ENCODE measurements at regions not wholly inside any gene's neighbourhood (a gene's known extent, or its start where the extent isn't known, plus 50 kb on each side); places are given as distances from the start of the nearest gene placed in this dataset.

DNA sequence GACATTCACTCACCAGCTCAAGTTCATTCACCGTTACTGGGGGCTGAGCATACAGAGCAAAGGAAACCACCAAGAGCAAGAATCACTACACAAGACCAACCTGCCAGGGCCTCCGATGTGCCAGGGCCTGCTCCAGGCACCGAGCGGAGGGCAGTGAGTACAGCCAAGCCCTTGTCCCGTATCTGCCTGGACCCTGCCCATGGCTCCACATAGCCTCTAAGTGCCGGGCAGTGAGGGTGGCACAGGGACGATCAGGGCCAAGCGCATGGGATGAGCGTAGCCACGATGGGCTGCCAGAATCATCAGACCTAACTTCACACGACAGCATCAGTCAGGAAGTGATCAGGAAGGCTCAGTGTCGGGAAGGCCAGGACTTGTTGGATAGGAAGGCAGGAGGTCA is 199.6 kb downstream of the BCL11B start:
- whole genome bisulfite sequencing, 3 donors = 86 to 94% (median 90%) methylated on average over 12 of the region's 12 CpGs
- Histone ChIP-seq H3K4me1 (ENCODE audit: control insufficient read depth in 3 of 3, insufficient read depth in 2 of 3, low read depth in 1 of 3, low read length in 2 of 3) (no peaks in the 10 kb centered on the region), H3K9me3 (ENCODE audit: control insufficient read depth in 2 of 2, insufficient read depth in 1 of 2, low read depth in 1 of 2, low read length in 1 of 2) (peaks cover 0 to 2% of the 10 kb centered on the region in 2 donors), H3K27ac (ENCODE audit: low read depth in 1 of 3, low read length in 2 of 3) (no peak overlapping the region), H3K36me3 (ENCODE audit: control insufficient read depth in 3 of 3, insufficient read depth in 2 of 3, low read depth in 1 of 3, low read length in 3 of 3) (no peaks in the 10 kb centered on the region), H3K27me3 (ENCODE audit: control insufficient read depth in 3 of 3, insufficient read depth in 3 of 3, low read length in 3 of 3) (no peaks in the 10 kb centered on the region), H3K4me3 (ENCODE audit: low read depth in 1 of 3, low read length in 3 of 3) (no peak overlapping the region)
- no peak for FAIRE-seq
- no peak for DNase-seq

DNA sequence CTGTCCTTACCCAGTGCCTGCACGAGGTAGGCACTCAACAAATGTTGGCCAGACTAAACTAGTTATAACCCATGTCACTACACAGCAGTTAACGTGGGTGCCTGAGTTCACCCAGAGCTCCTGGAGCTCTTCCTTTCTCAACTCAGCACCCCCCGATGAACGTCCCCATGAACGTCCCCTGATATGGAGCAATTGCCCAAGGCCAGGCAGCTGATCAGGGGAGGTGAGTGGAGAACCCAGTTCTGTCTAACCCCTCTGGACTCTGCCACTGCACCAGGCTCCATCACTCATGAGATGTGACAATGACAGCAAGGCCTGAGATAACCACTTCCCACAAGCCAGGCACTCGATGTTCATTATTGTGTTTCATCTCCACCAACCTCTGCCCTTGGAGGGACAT is 199.0 kb downstream of the BCL11B start:
- Histone ChIP-seq H3K27me3 (ENCODE audit: control insufficient read depth in 3 of 3, insufficient read depth in 3 of 3, low read length in 3 of 3) (no peaks in the 10 kb centered on the region), H3K27ac (ENCODE audit: low read depth in 1 of 3, low read length in 2 of 3) (no peak overlapping the region), H3K4me3 (ENCODE audit: low read depth in 1 of 3, low read length in 3 of 3) (no peak overlapping the region), H3K9me3 (ENCODE audit: control insufficient read depth in 2 of 2, insufficient read depth in 1 of 2, low read depth in 1 of 2, low read length in 1 of 2) (peaks cover 0 to 2% of the 10 kb centered on the region in 2 donors), H3K4me1 (ENCODE audit: control insufficient read depth in 3 of 3, insufficient read depth in 2 of 3, low read depth in 1 of 3, low read length in 2 of 3) (no peaks in the 10 kb centered on the region), H3K36me3 (ENCODE audit: control insufficient read depth in 3 of 3, insufficient read depth in 2 of 3, low read depth in 1 of 3, low read length in 3 of 3) (no peaks in the 10 kb centered on the region)
- FAIRE-seq (no peak), DNase-seq (no peak)
- WGBS, 3 donors = 83 to 89% (median 83%) methylated on average over 6 of the region's 6 CpGs

DNA sequence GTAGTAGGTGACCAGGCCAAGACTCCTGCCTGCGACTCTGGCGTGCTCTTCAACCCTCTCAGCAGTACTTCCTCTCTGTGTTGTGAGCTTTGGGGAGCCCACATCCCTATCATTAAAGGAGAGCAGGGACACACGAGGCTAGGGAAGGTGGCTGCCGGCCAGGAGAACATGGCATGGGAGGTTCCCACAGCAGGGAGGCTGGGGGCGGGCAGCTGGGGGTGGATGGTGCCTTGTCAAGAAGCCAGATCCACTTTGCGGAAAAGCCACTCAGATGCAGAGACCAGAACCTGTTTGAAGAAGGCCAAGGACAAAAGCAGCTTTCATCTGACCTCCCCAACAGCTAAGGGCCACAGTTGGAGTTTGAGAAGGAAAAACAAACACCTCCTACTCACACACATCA is 198.6 kb downstream of the BCL11B start:
- H3K4me1 ChIP-seq (ENCODE audit: control insufficient read depth in 3 of 3, insufficient read depth in 2 of 3, low read depth in 1 of 3, low read length in 2 of 3) = no peaks in the 10 kb centered on the region
- H3K9me3 ChIP-seq (ENCODE audit: control insufficient read depth in 2 of 2, insufficient read depth in 1 of 2, low read depth in 1 of 2, low read length in 1 of 2) = peaks cover 0 to 2% of the 10 kb centered on the region in 2 donors
- no peaks in the 10 kb centered on the region for H3K27me3 ChIP-seq (ENCODE audit: control insufficient read depth in 3 of 3, insufficient read depth in 3 of 3, low read length in 3 of 3)
- no peak overlapping the region for H3K27ac ChIP-seq (ENCODE audit: low read depth in 1 of 3, low read length in 2 of 3)
- 67 to 77% (median 75%) methylated on average over 6 of the region's 6 CpGs for WGBS, 3 donors
- DNase-seq = no peak
- no peak for FAIRE-seq
- H3K4me3 ChIP-seq (ENCODE audit: low read depth in 1 of 3, low read length in 3 of 3) = no peak overlapping the region
- H3K36me3 ChIP-seq (ENCODE audit: control insufficient read depth in 3 of 3, insufficient read depth in 2 of 3, low read depth in 1 of 3, low read length in 3 of 3) = no peaks in the 10 kb centered on the region

DNA sequence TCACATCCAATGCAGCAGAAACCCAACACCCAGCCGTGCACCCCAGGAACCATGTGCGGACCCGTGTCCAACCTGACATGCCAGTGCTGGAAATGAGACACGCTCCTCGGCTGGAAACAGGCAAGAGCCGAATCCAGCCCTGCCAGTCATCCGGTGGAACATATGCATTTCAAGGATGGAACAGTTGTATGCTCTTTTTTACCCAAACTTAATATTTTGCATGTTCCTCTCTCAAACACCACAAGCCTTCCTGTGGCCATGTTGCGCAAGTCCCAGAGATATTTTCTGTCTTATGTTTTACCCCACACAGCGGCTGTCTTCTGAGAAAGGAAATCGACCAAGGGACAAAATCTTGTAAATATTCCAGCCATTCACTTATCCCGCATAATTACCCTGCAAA is 196.9 kb downstream of the BCL11B start:
- no peak overlapping the region for H3K4me3 ChIP-seq (ENCODE audit: low read depth in 1 of 3, low read length in 3 of 3)
- DNase-seq (no peak), FAIRE-seq (no peak)
- H3K27ac ChIP-seq (ENCODE audit: low read depth in 1 of 3, low read length in 2 of 3) = no peak overlapping the region
- no peaks in the 10 kb centered on the region for H3K27me3 ChIP-seq (ENCODE audit: control insufficient read depth in 3 of 3, insufficient read depth in 3 of 3, low read length in 3 of 3)
- 85 to 91% (median 89%) methylated on average over 11 of the region's 11 CpGs for WGBS, 3 donors
- H3K4me1 ChIP-seq (ENCODE audit: control insufficient read depth in 3 of 3, insufficient read depth in 2 of 3, low read depth in 1 of 3, low read length in 2 of 3) = no peaks in the 10 kb centered on the region
- H3K36me3 ChIP-seq (ENCODE audit: control insufficient read depth in 3 of 3, insufficient read depth in 2 of 3, low read depth in 1 of 3, low read length in 3 of 3) = no peaks in the 10 kb centered on the region
- no peaks in the 10 kb centered on the region for H3K9me3 ChIP-seq (ENCODE audit: control insufficient read depth in 2 of 2, insufficient read depth in 1 of 2, low read depth in 1 of 2, low read length in 1 of 2)

DNA sequence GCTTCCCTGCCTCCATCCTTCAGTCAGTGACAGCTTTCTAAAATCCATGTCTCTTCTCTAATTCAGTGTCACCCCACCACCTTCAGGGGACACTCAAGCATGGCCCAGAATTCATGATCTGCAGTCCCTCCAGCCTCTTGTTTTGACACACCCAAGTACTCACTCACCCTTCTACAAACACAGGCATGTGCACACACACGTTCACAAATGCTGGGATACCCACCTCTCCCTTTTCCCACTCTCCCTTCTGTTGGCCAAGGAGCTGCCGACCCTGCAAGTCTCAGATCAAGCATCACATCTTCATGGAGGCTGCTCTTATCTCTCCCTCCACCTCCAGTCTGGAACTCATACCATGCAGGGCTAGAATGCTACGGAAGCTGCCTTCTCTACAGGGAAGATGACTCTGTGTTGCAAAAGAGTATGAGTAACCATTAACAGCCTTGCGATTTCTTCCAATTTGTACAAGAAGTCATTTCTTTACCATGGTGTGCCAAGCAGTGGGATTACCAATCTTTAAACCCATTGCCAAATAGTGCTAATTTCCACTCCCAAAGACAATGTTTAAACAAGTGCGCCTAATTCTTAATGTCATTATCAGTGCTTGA is 196.1 kb downstream of the BCL11B start:
- Histone ChIP-seq H3K4me3 (ENCODE audit: low read depth in 1 of 3, low read length in 3 of 3) (no peak overlapping the region), H3K27ac (ENCODE audit: low read depth in 1 of 3, low read length in 2 of 3) (no peak overlapping the region), H3K4me1 (ENCODE audit: control insufficient read depth in 3 of 3, insufficient read depth in 2 of 3, low read depth in 1 of 3, low read length in 2 of 3) (no peaks in the 10 kb centered on the region), H3K36me3 (ENCODE audit: control insufficient read depth in 3 of 3, insufficient read depth in 2 of 3, low read depth in 1 of 3, low read length in 3 of 3) (no peaks in the 10 kb centered on the region), H3K9me3 (ENCODE audit: control insufficient read depth in 2 of 2, insufficient read depth in 1 of 2, low read depth in 1 of 2, low read length in 1 of 2) (peaks cover 0 to 4% of the 10 kb centered on the region in 2 donors), H3K27me3 (ENCODE audit: control insufficient read depth in 3 of 3, insufficient read depth in 3 of 3, low read length in 3 of 3) (no peaks in the 10 kb centered on the region)
- DNase-seq = no peak
- no peak for FAIRE-seq
- 71 to 79% (median 71%) methylated on average over 5 of the region's 5 CpGs for WGBS, 3 donors

DNA sequence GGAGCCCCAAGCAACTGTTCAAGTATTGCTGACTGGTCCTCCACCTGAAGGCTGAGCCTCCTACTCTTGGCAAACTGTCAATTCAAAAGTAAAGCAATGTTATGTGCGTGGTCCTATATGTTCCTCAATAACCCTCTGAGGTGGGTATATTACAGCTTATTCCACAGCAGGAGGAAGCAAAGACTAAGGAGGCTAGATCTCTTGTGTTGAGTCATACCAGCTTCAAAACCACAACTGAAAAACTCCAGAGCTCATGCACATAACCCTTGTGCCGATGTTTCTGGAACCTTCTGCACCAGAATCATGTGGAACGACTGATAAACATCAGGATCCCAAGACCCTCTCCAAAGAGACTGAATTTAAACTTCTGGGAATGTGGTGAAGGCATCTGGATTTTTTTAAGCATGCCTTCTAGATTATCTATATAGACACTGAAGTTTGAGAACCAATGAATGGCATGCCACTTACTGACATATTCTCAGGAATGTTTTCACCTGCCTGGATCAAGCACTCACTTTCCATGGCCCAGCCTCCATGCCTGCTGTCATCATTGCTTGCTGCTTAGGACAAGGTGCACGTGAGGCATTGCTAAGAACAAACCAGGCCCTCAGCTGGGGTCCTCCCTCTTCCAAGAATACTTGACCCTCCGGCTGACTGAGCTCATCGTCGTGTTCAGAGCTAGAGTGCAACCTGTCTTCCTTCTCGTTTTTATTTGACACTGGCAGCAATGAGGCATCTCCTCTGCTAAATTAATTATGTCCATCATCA is 194.7 kb downstream of the BCL11B start:
- no peak overlapping the region for H3K4me3 ChIP-seq (ENCODE audit: low read depth in 1 of 3, low read length in 3 of 3)
- H3K27me3 ChIP-seq (ENCODE audit: control insufficient read depth in 3 of 3, insufficient read depth in 3 of 3, low read length in 3 of 3) = no peaks in the 10 kb centered on the region
- H3K9me3 ChIP-seq (ENCODE audit: control insufficient read depth in 2 of 2, insufficient read depth in 1 of 2, low read depth in 1 of 2, low read length in 1 of 2) = peaks cover 0 to 4% of the 10 kb centered on the region in 2 donors
- no peak overlapping the region for H3K27ac ChIP-seq (ENCODE audit: low read depth in 1 of 3, low read length in 2 of 3)
- no peaks in the 10 kb centered on the region for H3K4me1 ChIP-seq (ENCODE audit: control insufficient read depth in 3 of 3, insufficient read depth in 2 of 3, low read depth in 1 of 3, low read length in 2 of 3)
- no peak for DNase-seq
- WGBS, 3 donors = 75 to 81% (median 80%) methylated on average over 8 of the region's 8 CpGs
- FAIRE-seq = no peak
- no peaks in the 10 kb centered on the region for H3K36me3 ChIP-seq (ENCODE audit: control insufficient read depth in 3 of 3, insufficient read depth in 2 of 3, low read depth in 1 of 3, low read length in 3 of 3)

DNA sequence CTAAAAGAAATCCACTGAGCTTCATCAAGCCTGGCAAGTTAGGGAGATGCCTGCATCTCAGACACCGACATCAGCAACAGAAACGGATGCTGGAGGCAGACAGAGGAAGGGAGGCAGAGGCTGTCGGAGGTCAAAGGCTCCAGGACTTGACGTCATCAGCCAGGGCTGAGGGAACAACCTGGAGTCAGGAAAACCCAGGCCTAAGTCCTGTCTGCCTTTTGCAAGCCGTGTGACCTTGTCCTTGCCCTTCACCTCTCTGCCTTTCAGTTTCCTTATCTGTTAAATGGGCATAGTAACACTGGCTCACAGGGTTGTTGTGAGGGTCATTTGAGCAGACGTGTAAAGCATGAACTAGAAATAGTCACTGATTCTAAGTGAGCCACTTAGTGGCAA is 194.2 kb downstream of the BCL11B start:
- FAIRE-seq = no peak
- WGBS, 3 donors = 75 to 85% (median 80%) methylated on average over 6 of the region's 6 CpGs
- no peaks in the 10 kb centered on the region for H3K36me3 ChIP-seq (ENCODE audit: control insufficient read depth in 3 of 3, insufficient read depth in 2 of 3, low read depth in 1 of 3, low read length in 3 of 3)
- H3K9me3 ChIP-seq (ENCODE audit: control insufficient read depth in 2 of 2, insufficient read depth in 1 of 2, low read depth in 1 of 2, low read length in 1 of 2) = peaks cover 0 to 4% of the 10 kb centered on the region in 2 donors
- no peak overlapping the region for H3K4me3 ChIP-seq (ENCODE audit: low read depth in 1 of 3, low read length in 3 of 3)
- no peaks in the 10 kb centered on the region for H3K27me3 ChIP-seq (ENCODE audit: control insufficient read depth in 3 of 3, insufficient read depth in 3 of 3, low read length in 3 of 3)
- DNase-seq = no peak
- H3K27ac ChIP-seq (ENCODE audit: low read depth in 1 of 3, low read length in 2 of 3) = no peak overlapping the region
- H3K4me1 ChIP-seq (ENCODE audit: control insufficient read depth in 3 of 3, insufficient read depth in 2 of 3, low read depth in 1 of 3, low read length in 2 of 3) = no peaks in the 10 kb centered on the region

DNA sequence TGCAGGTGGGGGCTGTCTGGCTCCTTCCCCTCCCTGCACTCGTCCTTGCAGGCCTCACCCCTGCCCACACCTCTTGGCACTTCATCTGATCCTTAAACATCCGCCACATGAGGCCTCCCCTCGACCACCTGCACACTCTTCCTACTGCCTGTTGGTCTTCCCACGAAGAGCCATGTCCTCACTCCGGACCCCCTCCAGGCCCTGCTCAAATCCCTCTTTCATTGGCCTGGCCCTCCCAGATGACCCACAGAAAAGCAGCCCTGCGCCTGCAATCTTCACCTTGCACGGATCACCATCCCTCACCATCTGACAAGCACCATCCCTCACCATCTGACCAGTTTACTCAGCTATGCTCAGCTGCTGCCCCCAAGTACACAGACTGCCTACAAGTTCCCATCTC is 193.6 kb downstream of the BCL11B start:
- WGBS, 3 donors = 82 to 86% (median 85%) methylated on average over 7 of the region's 7 CpGs
- H3K27me3 ChIP-seq (ENCODE audit: control insufficient read depth in 3 of 3, insufficient read depth in 3 of 3, low read length in 3 of 3) = no peaks in the 10 kb centered on the region
- peaks cover 0 to 4% of the 10 kb centered on the region in 2 donors for H3K9me3 ChIP-seq (ENCODE audit: control insufficient read depth in 2 of 2, insufficient read depth in 1 of 2, low read depth in 1 of 2, low read length in 1 of 2)
- DNase-seq (no peak), FAIRE-seq (no peak)
- no peaks in the 10 kb centered on the region for H3K36me3 ChIP-seq (ENCODE audit: control insufficient read depth in 3 of 3, insufficient read depth in 2 of 3, low read depth in 1 of 3, low read length in 3 of 3)
- H3K4me3 ChIP-seq (ENCODE audit: low read depth in 1 of 3, low read length in 3 of 3) = no peak overlapping the region
- no peak overlapping the region for H3K27ac ChIP-seq (ENCODE audit: low read depth in 1 of 3, low read length in 2 of 3)
- H3K4me1 ChIP-seq (ENCODE audit: control insufficient read depth in 3 of 3, insufficient read depth in 2 of 3, low read depth in 1 of 3, low read length in 2 of 3) = no peaks in the 10 kb centered on the region
